ENCODE measurements at regions not wholly inside any gene's neighbourhood (a gene's known extent, or its start where the extent isn't known, plus 50 kb on each side); places are given as distances from the start of the nearest gene placed in this dataset.

GRCh38 chr11:106409222-106409621 is 331.8 kb downstream of the AASDHPPT start:
- no peak overlapping the region for H3K27ac Mint-ChIP-seq (ENCODE audit: unreplicated experiment)
- Histone ChIP-seq H3K4me3 (ENCODE audit: low read depth, low read length) (no peak overlapping the region), H3K36me3 (ENCODE audit: control insufficient read depth, insufficient read depth, low read length) (no peaks in the 10 kb centered on the region; the same call in 1 of the 2 replicates), H3K27me3 (replicated peaks; ENCODE audit: control insufficient read depth, insufficient read depth, low read length) (no peaks in the 10 kb centered on the region), H3K9me3 (no peaks in the 10 kb centered on the region), H3K4me1 (no peaks in the 10 kb centered on the region; the same call in 1 of the 2 replicates)
- no peaks in the 10 kb centered on the region for H3K4me1 Mint-ChIP-seq (ENCODE audit: low read depth, unreplicated experiment)
- intact Hi-C loops (cut with micrococcal nuclease; ENCODE audit: unreplicated experiment), result loop anchor here (2.0 kb wide), 1 partner anchor 58 kb away; no protein-coding TSS in a partner anchor
- ChIA-PET CTCF (no interaction called here), POLR2A (no interaction called here)
- no peaks in the 10 kb centered on the region for H3K27me3 Mint-ChIP-seq (ENCODE audit: insufficient read depth, unreplicated experiment)
- H3K4me3 Mint-ChIP-seq (ENCODE audit: unreplicated experiment), result no peak overlapping the region
- no peak for TF ChIP-seq CTCF (IDR thresholded peaks at IDR 0.05; ENCODE audit: insufficient read depth in 1 of 2, low read depth in 1 of 2, low read length in 1 of 2, severe bottlenecking in 1 of 2, unreplicated experiment in 1 of 2)
- H3K36me3 Mint-ChIP-seq (ENCODE audit: insufficient read depth, unreplicated experiment), result no peaks in the 10 kb centered on the region
- no peak for DNase-seq
- peaks cover 30% of the 10 kb centered on the region for H3K9me3 Mint-ChIP-seq (ENCODE audit: unreplicated experiment)
- no TSS peak for BruUV-seq (replicated peaks)

DNA sequence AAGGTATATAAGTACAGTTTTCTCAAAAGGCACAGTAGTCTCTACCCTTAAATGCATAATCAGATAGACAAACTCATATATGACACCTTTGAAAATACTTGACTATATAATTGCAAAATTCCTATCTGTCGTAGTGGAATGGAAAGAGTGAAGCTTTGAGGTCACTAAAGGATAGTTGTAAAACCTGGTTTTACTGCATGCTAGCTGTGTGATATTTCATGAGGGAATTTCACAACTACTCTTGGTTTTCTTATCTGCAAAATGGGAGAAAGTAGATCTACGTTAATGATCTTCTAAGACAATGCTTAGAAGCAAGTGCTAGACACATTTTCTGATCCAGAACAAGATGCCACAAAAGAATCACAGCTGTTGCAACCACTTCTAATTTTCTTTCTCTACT is 332.2 kb downstream of the AASDHPPT start:
- H3K4me1 ChIP-seq, result no peaks in the 10 kb centered on the region; the same call in 1 of the 2 replicates
- no peak overlapping the region for H3K4me3 ChIP-seq (ENCODE audit: low read depth, low read length)
- Mint-ChIP-seq H3K9me3 (ENCODE audit: unreplicated experiment) (peaks cover 25% of the 10 kb centered on the region), H3K36me3 (ENCODE audit: insufficient read depth, unreplicated experiment) (no peaks in the 10 kb centered on the region), H3K4me1 (ENCODE audit: low read depth, unreplicated experiment) (no peaks in the 10 kb centered on the region), H3K27ac (ENCODE audit: unreplicated experiment) (no peak overlapping the region), H3K4me3 (ENCODE audit: unreplicated experiment) (no peak overlapping the region), H3K27me3 (ENCODE audit: insufficient read depth, unreplicated experiment) (no peaks in the 10 kb centered on the region)
- TF ChIP-seq CTCF (IDR thresholded peaks at IDR 0.05; ENCODE audit: insufficient read depth in 1 of 2, low read depth in 1 of 2, low read length in 1 of 2, severe bottlenecking in 1 of 2, unreplicated experiment in 1 of 2), result no peak
- POLR2A ChIA-PET, result no interaction called here
- intact Hi-C loops (cut with micrococcal nuclease; ENCODE audit: unreplicated experiment), result loop anchor here (2.0 kb wide), 1 partner anchor 57 kb away; no protein-coding TSS in a partner anchor
- BruUV-seq (replicated peaks), result no TSS peak
- no peaks in the 10 kb centered on the region for H3K27me3 ChIP-seq (replicated peaks; ENCODE audit: control insufficient read depth, insufficient read depth, low read length)
- CTCF ChIA-PET, result no interaction called here
- DNase-seq, result no peak
- no peaks in the 10 kb centered on the region for H3K9me3 ChIP-seq
- H3K36me3 ChIP-seq (ENCODE audit: control insufficient read depth, insufficient read depth, low read length), result no peaks in the 10 kb centered on the region; the same call in 1 of the 2 replicates

DNA sequence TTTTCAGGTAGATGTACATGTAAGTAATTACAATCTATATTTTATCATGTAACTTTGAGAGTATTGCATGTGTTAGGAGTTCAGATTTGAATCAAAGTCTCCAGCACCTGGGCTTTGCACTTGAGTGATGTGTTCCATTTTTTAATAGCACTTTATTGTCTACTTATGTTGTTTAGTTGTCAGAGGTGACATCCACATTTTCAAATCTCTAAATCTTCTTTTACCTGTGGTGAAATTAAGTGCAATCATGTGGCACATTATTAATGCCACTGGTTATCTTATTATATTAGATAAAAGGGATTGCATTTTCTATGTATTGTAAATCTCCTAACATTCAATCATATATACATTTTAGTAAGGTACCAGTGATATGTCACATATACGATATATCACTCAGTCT is 333.4 kb downstream of the AASDHPPT start:
- no peak for TF ChIP-seq CTCF (IDR thresholded peaks at IDR 0.05; ENCODE audit: insufficient read depth in 1 of 2, low read depth in 1 of 2, low read length in 1 of 2, severe bottlenecking in 1 of 2, unreplicated experiment in 1 of 2)
- peaks cover 13% of the 10 kb centered on the region for H3K9me3 Mint-ChIP-seq (ENCODE audit: unreplicated experiment)
- Histone ChIP-seq H3K27me3 (replicated peaks; ENCODE audit: control insufficient read depth, insufficient read depth, low read length) (no peaks in the 10 kb centered on the region), H3K9me3 (no peaks in the 10 kb centered on the region), H3K4me3 (ENCODE audit: low read depth, low read length) (no peak overlapping the region), H3K4me1 (no peaks in the 10 kb centered on the region; the same call in 1 of the 2 replicates), H3K36me3 (ENCODE audit: control insufficient read depth, insufficient read depth, low read length) (no peaks in the 10 kb centered on the region; the same call in 1 of the 2 replicates)
- DNase-seq, result no peak
- CTCF ChIA-PET, result no interaction called here
- no peaks in the 10 kb centered on the region for H3K36me3 Mint-ChIP-seq (ENCODE audit: insufficient read depth, unreplicated experiment)
- no TSS peak for BruUV-seq (replicated peaks)
- no peak overlapping the region for H3K27ac Mint-ChIP-seq (ENCODE audit: unreplicated experiment)
- intact Hi-C loops (cut with micrococcal nuclease; ENCODE audit: unreplicated experiment), result no loop called here
- no peak overlapping the region for H3K4me3 Mint-ChIP-seq (ENCODE audit: unreplicated experiment)
- POLR2A ChIA-PET, result no interaction called here
- no peaks in the 10 kb centered on the region for H3K27me3 Mint-ChIP-seq (ENCODE audit: insufficient read depth, unreplicated experiment)
- no peaks in the 10 kb centered on the region for H3K4me1 Mint-ChIP-seq (ENCODE audit: low read depth, unreplicated experiment)

Data from Caco-2 (cell line).